Retinal pigment epithelial cell (primary cell): ENCODE measurements at regions not wholly inside any gene's neighbourhood (a gene's known extent, or its start where the extent isn't known, plus 50 kb on each side); places are given as distances from the start of the nearest gene placed in this dataset.
"Not testable (repeated sequence)": the region's sequence is repeated elsewhere in the genome, so short reads cannot be mapped to it uniquely, and the experiment has no call there.

Experiments used
- DNase-seq: peaks from one replicate; pipeline ENCODE4 v3.0.0-alpha.2; 2010; ENCODE audit warnings: low read depth
- H3K4me3 ChIP-seq: 2 replicates; pipeline ENCODE4 v1.5.1; 2011; ENCODE audit warnings: mild to moderate bottlenecking, low read length, control low read depth, moderate library complexity

DNA sequence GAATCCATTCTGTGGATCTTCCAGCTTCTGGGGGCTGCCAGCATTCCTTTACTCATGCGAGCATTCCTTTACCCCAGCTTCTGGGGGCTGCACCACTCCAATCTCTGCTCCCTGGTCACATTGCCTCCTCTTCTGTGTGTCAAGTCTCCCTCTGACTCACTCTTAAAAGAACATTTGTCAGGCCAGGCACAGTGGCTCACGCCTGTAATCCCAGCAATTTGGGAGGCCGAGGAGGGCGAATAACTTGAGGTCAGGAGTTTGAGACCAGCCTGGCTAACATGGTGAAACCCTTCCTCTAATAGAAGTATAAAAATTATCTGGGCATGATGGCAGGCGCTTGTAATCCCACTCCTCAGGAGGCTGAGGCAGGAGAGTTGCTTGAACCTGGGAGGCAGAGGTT is 541.9 kb downstream of the FOXD4L4 start:
- DNase-seq, H3K4me3 ChIP-seq: not testable (repeated sequence)
